H1 (cell line): ENCODE measurements at regions not wholly inside any gene's neighbourhood (a gene's known extent, or its start where the extent isn't known, plus 50 kb on each side); places are given as distances from the start of the nearest gene placed in this dataset.

ENCODE experiments used
- CHD2 ChIP-seq: IDR thresholded peaks from 2 replicates; pipeline ENCODE4 v1.6.1; 2012; ENCODE audit warnings: low read length, improper control_type of control experiment
- CHD7 ChIP-seq: fragments of 300-600 bp; sonication (generic); IDR thresholded peaks from 2 replicates; pipeline ENCODE4 v1.7.1; 2012; ENCODE audit warnings: low read length, moderate library complexity, mild to moderate bottlenecking, inconsistent platforms; ENCODE audit not compliant: insufficient replicate concordance
- FOSL1 ChIP-seq: IDR thresholded peaks from 2 replicates; pipeline ENCODE4 v1.6.1; 2011; ENCODE audit warnings: mild to moderate bottlenecking, low read depth, low read length, moderate library complexity; ENCODE audit not compliant: insufficient read depth
- TBP ChIP-seq: IDR thresholded peaks from 2 replicates; pipeline ENCODE4 v1.6.1; 2011; ENCODE audit warnings: low read depth, low read length, improper control_type of control experiment

- TF ChIP-seq CHD7 (no peak), TBP (no peak), FOSL1 (no peak), CHD2 (no peak)
Observed at GRCh38 chr5:51539232-51539631, 156.0 kb downstream of the ISL1 start (continued).
